Adrenal gland (tissue), 5 donors: ENCODE measurements at regions not wholly inside any gene's neighbourhood (a gene's known extent, or its start where the extent isn't known, plus 50 kb on each side); places are given as distances from the start of the nearest gene placed in this dataset.

Experiments used
- POLR2A ChIP-seq, 2 donors: fragments of 450-650 bp; IDR thresholded peaks; one replicate each; pipeline ENCODE4 v1.6.1; 2017; ENCODE audit warnings: antibody characterized with exemption in 2 of 2, mild to moderate bottlenecking in 2 of 2, moderate library complexity in 1 of 2
- TF ChIP-seq, protein P1 (sequence below), 6 experiments: fragments of 450-650 bp in 4 of 6; fragments of 200-600 bp in 2 of 6; sonication (generic) in 1 of 6; IDR thresholded peaks; 1 replicate in 5 of 6; 2 replicates in 1 of 6; pipeline versions ENCODE4 v1.5.1 to v1.8.0; 2016 to 2021; ENCODE audit warnings: antibody characterized with exemption in 6 of 6, mild to moderate bottlenecking in 2 of 6, moderate library complexity in 1 of 6
- donor health status: DM: no; HTN: no; CAD: no.

DNA sequence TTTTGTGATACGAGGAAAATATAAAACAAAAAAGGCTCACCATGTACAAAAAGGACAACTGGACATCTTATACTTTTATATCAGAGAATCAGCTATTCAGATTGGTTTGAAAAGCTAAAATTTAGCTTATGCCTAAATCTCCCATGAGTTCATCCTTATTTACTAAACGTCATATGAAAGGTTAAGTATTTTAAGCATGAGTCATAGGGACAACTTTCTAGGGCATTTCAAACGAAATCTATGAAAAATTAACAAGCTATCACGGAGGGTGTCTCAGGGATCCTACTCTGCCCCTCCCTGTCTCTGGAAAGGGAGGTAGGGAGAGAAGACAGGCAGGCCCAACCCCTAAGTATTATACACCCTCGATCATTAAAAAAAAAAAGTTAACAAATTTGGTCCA lies 124.1 kb upstream of the LOC128125822 start:
- TF ChIP-seq, protein P1, sequence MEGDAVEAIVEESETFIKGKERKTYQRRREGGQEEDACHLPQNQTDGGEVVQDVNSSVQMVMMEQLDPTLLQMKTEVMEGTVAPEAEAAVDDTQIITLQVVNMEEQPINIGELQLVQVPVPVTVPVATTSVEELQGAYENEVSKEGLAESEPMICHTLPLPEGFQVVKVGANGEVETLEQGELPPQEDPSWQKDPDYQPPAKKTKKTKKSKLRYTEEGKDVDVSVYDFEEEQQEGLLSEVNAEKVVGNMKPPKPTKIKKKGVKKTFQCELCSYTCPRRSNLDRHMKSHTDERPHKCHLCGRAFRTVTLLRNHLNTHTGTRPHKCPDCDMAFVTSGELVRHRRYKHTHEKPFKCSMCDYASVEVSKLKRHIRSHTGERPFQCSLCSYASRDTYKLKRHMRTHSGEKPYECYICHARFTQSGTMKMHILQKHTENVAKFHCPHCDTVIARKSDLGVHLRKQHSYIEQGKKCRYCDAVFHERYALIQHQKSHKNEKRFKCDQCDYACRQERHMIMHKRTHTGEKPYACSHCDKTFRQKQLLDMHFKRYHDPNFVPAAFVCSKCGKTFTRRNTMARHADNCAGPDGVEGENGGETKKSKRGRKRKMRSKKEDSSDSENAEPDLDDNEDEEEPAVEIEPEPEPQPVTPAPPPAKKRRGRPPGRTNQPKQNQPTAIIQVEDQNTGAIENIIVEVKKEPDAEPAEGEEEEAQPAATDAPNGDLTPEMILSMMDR (IDR thresholded peaks at IDR 0.05) = no peak
- TF ChIP-seq POLR2A (IDR thresholded peaks at IDR 0.05) = no peak
